ENCODE measurements at regions not wholly inside any gene's neighbourhood (a gene's known extent, or its start where the extent isn't known, plus 50 kb on each side); places are given as distances from the start of the nearest gene placed in this dataset.

- TF ChIP-seq TAF1 (IDR thresholded peaks at IDR 0.05; ENCODE audit: low read depth, low read length) (no peak), POLR2AphosphoS5 (IDR thresholded peaks at IDR 0.05; ENCODE audit: low read depth, low read length) (no peak), POLR2A (IDR thresholded peaks at IDR 0.05; ENCODE audit: low read depth, low read length) (no peak), SPI1 (IDR thresholded peaks at IDR 0.05; ENCODE audit: low read depth, low read length) (no peak), PAX5 (IDR thresholded peaks at IDR 0.05; ENCODE audit: insufficient read depth, low read length, severe bottlenecking) (no peak), POU2F2 (IDR thresholded peaks at IDR 0.05; ENCODE audit: low read depth, low read length) (no peak)
Measured at GRCh38 chr2:234812851-234813250, 139.0 kb upstream of the SH3BP4 start.

Data from GM12891 (cell line).